Activated T-cell treated with anti-CD3 and anti-CD28 coated beads, Interleukin-2, amount 50 U/mL, for 24 hours (primary cell): ENCODE measurements at regions not wholly inside any gene's neighbourhood (a gene's known extent, or its start where the extent isn't known, plus 50 kb on each side); places are given as distances from the start of the nearest gene placed in this dataset.
"Not testable (repeated sequence)": the region's sequence is repeated elsewhere in the genome, so short reads cannot be mapped to it uniquely, and the experiment has no call there.

ENCODE experiments used
- DNase-seq: peaks from one replicate; pipeline ENCODE4 v3.0.0-alpha.2; 2020
- H3K27ac Mint-ChIP-seq: 2 replicates; pipeline ENCODE4 v1.8.0; 2020; ENCODE audit warnings: mild to moderate bottlenecking, mixed read lengths
- H3K27me3 Mint-ChIP-seq: 2 replicates; pipeline ENCODE4 v1.8.0; 2020; ENCODE audit warnings: mixed read lengths
- H3K36me3 Mint-ChIP-seq: 2 replicates; pipeline ENCODE4 v1.8.0; 2020; ENCODE audit warnings: low read depth, mixed read lengths
- H3K4me1 Mint-ChIP-seq: 2 replicates; pipeline ENCODE4 v1.8.0; 2020; ENCODE audit warnings: low read depth, mixed read lengths
- H3K4me3 Mint-ChIP-seq: 2 replicates; pipeline ENCODE4 v1.8.0; 2020; ENCODE audit warnings: mild to moderate bottlenecking, moderate library complexity, mixed read lengths
- H3K9me3 Mint-ChIP-seq: 2 replicates; pipeline ENCODE4 v1.8.0; 2020; ENCODE audit warnings: mixed read lengths

DNA sequence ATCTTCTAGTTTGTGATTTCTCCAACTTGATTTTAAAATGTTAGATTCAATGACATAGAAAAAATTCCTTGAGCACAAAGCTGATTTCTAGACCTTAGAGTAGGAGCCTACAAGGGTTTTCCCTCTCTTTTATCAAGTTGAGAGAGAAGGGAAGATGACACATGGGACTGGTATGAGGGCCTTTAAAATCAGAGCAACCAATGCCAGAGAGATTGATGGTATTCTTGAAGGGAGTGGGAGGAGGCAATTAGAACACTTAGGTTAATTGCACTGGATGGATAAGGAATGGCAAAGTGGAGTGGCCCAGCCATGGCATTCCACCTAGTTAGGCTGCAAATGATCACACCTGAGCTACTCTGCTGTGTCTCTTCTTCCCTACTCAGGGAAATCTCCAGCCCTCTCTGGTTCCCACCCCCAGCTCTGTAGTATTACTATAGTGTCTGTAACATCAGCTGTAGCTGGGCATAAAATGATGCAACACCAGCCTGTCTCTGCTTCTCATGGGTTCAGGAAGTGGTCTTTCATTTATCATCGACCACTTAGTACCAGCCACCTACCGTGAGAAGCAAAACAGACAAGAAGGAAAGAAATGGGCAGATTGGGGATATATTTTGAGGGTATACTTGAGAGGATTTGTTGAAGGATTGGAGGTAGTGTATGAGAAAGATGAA lies 333.6 kb downstream of the DLEU7 start:
- Mint-ChIP-seq H3K27ac (no peak overlapping the region), H3K4me3 (no peak overlapping the region), H3K9me3 (no peaks in the 10 kb centered on the region), H3K4me1 (no peaks in the 10 kb centered on the region), H3K27me3 (no peaks in the 10 kb centered on the region), H3K36me3 (no peaks in the 10 kb centered on the region)
- no peak for DNase-seq

DNA sequence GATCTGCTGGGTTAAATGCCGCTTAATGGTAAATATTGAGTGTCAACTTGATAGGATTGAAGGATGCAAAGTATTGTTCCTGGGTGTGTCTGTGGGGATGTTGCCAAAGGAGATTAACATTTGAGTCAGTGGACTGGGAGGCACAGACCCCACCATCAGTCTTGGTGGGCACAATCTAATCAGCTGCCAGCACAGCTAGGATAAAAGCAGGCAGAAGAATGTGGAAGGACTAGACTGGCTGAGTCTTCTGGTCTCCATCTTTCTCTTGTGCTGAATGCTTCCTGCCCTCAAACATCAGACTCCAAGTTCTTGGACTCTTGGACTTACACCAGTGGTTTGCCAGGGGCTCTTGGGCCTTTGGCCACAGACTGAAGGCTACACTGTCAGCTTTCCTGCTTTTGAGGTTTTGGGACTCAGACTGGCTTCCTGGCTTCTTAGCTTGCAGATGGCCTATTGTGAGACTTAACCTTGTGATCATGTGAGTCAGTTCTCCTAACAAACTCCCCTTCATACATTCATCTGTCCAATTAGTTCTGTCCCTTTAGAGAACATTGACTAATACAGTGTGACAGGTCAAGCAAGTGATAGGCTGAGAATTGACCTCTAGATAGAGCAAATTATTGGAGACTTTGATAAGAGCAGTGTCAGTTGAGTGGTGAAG lies 332.5 kb downstream of the DLEU7 start:
- H3K4me3 Mint-ChIP-seq, H3K27ac Mint-ChIP-seq, DNase-seq, H3K36me3 Mint-ChIP-seq, H3K9me3 Mint-ChIP-seq, H3K27me3 Mint-ChIP-seq, H3K4me1 Mint-ChIP-seq: not testable (repeated sequence)

DNA sequence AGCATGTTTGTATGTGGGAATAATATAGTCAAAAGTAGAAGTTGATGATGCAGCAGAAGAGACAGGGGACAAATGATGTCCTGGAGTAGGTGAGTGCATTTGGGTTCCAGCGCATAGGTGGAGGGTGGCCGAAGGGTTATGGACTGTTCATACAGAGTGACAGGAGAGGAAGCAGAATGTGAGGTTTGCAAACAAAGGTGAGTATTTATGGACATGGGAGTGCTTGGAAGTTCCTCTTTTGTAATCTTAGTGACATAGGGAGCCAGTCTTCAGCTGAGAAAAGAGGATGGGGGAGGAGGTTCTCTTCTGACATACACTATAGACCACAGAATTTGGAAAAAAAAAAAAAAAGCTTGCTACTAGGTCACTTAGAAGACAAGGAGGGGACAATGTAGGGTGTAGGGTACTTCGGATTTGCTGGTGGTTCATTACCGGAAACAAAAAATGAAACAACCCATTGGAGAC lies 331.6 kb downstream of the DLEU7 start:
- no peak overlapping the region for H3K27ac Mint-ChIP-seq
- H3K9me3 Mint-ChIP-seq = no peaks in the 10 kb centered on the region

DNA sequence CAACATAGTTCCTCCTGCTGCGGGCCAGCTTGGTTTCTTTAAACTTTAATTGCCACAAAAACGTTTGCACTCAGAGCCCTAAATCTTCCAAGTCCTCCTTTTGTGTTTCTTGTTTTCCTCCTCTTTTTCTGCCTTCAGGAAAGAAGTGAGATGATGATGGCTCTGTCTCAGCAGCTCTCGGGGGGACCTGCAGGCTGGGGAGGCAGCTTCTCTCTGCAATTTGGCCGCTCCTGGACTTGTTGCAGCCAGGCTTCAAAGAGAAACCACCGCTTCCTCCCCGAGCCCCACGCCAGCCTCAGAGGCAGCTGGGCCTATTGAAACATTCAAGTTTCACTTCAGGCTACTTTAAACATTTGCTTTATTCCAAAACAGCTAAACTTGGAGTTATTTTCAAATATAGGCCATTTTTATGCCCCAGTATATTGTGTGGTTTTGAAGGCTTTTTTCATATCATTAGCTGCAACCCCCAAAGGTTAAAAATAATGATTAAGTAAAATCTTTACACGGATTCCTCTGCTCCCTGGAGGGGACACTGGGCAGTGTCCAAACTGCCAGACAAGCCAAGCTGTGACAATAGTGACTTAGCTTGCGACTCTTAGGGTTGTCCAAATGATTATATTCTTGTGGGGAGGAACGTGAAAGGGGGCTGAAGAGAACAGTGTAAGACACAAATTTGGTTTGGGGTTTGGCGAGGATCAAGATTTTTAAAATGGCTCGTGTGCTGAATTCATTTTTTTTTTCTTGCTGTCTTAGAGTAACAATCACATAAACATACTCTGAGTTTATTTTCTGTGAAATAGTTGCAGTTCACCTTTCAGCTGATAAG lies 330.8 kb downstream of the DLEU7 start:
- Mint-ChIP-seq H3K27ac (no peak overlapping the region), H3K36me3 (no peaks in the 10 kb centered on the region), H3K27me3 (no peaks in the 10 kb centered on the region), H3K9me3 (no peaks in the 10 kb centered on the region), H3K4me1 (no peaks in the 10 kb centered on the region), H3K4me3 (no peak overlapping the region)
- DNase-seq = peak; percentile 45

More for the DNA sequence above, 331.6 kb downstream of the DLEU7 start:
- Mint-ChIP-seq H3K36me3 (no peaks in the 10 kb centered on the region), H3K4me3 (no peak overlapping the region), H3K27me3 (no peaks in the 10 kb centered on the region), H3K4me1 (no peaks in the 10 kb centered on the region)
- DNase-seq = no peak

DNA sequence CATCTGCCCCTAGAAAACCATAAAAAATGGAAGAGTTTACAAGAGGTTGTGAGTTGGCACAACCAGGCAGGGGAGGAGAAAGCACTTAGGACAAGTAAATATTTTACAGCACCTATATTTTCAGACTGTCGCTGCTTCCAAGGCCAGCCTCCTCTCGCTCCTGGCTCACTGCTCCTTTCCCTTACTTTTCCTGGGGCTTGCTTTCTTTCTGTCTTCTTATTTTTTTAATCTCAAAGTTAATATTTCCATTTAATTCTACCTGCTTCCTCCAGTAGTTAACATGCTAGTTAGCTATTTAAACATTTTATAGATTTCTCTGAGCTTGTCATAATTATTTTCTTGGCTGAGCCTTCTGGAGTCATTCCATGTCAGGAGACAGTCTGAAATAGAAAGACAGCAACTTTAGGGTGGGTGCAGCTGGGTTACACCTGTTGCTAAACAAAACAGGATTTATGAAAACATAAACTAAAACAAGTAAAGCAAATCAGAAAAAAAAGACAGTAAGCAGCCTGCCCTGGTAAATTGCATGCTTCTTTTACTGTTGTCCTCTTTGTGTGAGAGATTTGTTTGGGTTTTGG lies 330.1 kb downstream of the DLEU7 start:
- Mint-ChIP-seq H3K27ac (no peak overlapping the region), H3K36me3 (no peaks in the 10 kb centered on the region), H3K27me3 (no peaks in the 10 kb centered on the region), H3K4me1 (no peaks in the 10 kb centered on the region), H3K4me3 (no peak overlapping the region), H3K9me3 (no peaks in the 10 kb centered on the region)
- DNase-seq = no peak

DNA sequence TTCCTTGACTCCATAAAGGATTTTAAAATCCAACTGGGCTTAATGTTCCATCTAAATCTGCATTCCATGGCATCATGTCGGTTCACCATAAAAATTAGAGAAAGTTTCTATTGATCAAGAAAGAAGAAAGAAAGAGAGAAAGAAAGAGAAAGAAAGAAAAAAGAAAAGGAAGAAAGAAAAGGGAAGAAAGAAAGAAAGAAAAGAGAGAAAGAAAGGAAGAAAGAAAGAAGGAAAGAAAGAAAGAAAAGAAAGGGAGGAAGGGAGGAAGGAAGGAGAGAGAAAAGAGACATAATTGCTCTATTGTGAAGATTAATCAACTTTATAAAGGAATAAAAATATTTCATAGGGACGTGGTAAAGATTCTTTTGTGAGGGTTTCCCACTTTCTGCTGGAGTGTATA lies 329.2 kb downstream of the DLEU7 start:
- H3K27ac Mint-ChIP-seq = no peak overlapping the region
- DNase-seq = no peak
- H3K4me3 Mint-ChIP-seq = no peak overlapping the region
- peaks cover 4% of the 10 kb centered on the region for H3K4me1 Mint-ChIP-seq
- H3K36me3 Mint-ChIP-seq = no peaks in the 10 kb centered on the region
- no peaks in the 10 kb centered on the region for H3K27me3 Mint-ChIP-seq
- H3K9me3 Mint-ChIP-seq = no peaks in the 10 kb centered on the region

DNA sequence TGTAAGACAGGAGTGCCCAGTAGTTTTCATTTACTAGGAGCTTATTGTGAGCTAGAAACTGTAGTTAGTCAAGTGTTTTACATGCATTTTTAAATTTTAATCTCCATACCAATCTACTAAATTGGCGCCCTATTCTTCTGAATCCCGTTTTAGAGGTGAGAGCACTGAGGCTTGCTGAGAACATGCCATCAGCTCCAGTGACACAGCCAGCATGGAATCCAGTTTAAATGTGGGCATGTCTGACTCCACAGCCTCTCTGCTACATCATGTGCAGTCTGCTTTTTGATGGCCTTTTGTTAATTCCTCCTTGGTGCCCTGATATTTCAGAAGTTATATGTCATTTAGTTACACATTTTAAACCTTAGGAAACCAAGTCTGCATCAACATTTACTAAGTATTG lies 325.4 kb downstream of the DLEU7 start:
- Mint-ChIP-seq H3K36me3 (no peaks in the 10 kb centered on the region), H3K27ac (no peak overlapping the region)

GRCh38 chr13:50518781-50519201 lies 324.7 kb downstream of the DLEU7 start:
- Mint-ChIP-seq H3K4me1 (peaks cover 8% of the 10 kb centered on the region), H3K27ac (no peak overlapping the region), H3K4me3 (no peak overlapping the region), H3K9me3 (no peaks in the 10 kb centered on the region), H3K36me3 (no peaks in the 10 kb centered on the region), H3K27me3 (no peaks in the 10 kb centered on the region)
- no peak for DNase-seq

More for the DNA sequence above, 325.4 kb downstream of the DLEU7 start:
- Mint-ChIP-seq H3K27me3 (no peaks in the 10 kb centered on the region), H3K4me3 (no peak overlapping the region), H3K9me3 (no peaks in the 10 kb centered on the region), H3K4me1 (peaks cover 8% of the 10 kb centered on the region)
- no peak for DNase-seq

GRCh38 chr13:50519866-50520265 lies 323.6 kb downstream of the DLEU7 start:
- Mint-ChIP-seq H3K4me1 (peaks cover 8% of the 10 kb centered on the region), H3K9me3 (no peaks in the 10 kb centered on the region), H3K4me3 (no peak overlapping the region), H3K36me3 (no peaks in the 10 kb centered on the region), H3K27me3 (no peaks in the 10 kb centered on the region), H3K27ac (no peak overlapping the region)
- no peak for DNase-seq

DNA sequence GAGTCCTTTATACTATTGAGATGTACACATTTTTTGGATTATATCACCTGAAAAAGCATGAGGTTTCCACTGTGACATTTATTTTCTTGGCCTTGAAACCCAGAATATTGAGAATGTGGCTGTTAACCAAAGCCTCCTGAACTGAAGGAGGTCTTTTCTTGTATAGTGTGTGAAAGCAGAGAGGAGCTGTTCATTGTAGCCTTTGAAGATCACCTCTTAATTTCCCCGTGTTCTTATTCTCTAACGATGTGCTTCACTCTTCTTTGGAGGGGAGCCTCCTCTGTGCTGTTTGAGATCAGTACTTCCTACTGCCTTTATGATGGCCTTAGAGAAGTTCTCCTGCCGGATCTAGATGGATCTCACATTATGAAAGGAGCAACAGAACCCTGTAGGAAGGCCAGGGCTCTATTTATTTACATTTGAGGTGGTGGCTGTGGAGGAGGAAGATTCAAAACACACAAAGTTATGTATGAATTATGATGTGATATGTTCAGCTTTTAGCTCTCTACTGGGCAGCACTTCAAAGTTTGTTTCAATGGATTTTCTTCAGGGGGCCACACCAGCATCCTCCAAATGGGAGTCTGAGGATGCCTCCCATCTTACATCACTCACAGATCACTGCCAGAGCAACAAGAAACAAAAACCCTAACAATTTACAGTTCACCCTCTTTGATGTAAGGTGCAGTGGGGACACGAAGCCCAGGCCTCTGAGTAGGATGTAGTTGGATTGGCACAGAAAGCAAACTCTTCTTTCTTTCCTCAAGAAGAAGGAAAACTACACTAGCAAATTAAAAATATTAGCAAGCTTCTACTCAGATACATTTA lies 322.3 kb downstream of the DLEU7 start:
- no peak overlapping the region for H3K4me3 Mint-ChIP-seq
- H3K27ac Mint-ChIP-seq = no peak overlapping the region

GRCh38 chr13:50521831-50522149 lies 321.7 kb downstream of the DLEU7 start:
- Mint-ChIP-seq H3K4me3 (no peak overlapping the region), H3K36me3 (no peaks in the 10 kb centered on the region), H3K9me3 (no peaks in the 10 kb centered on the region), H3K4me1 (peaks cover 10% of the 10 kb centered on the region), H3K27ac (no peak overlapping the region), H3K27me3 (no peaks in the 10 kb centered on the region)
- no peak for DNase-seq

More for the DNA sequence above, 322.3 kb downstream of the DLEU7 start:
- DNase-seq = no peak
- no peaks in the 10 kb centered on the region for H3K9me3 Mint-ChIP-seq
- H3K4me1 Mint-ChIP-seq = peaks cover 8% of the 10 kb centered on the region
- no peaks in the 10 kb centered on the region for H3K27me3 Mint-ChIP-seq
- no peaks in the 10 kb centered on the region for H3K36me3 Mint-ChIP-seq

GRCh38 chr13:50522506-50522905 lies 321.0 kb downstream of the DLEU7 start:
- Mint-ChIP-seq H3K27me3 (no peaks in the 10 kb centered on the region), H3K27ac (no peak overlapping the region), H3K9me3 (no peaks in the 10 kb centered on the region), H3K4me1 (peaks cover 16% of the 10 kb centered on the region), H3K36me3 (no peaks in the 10 kb centered on the region), H3K4me3 (no peak overlapping the region)
- no peak for DNase-seq

- Mint-ChIP-seq H3K9me3 (no peaks in the 10 kb centered on the region), H3K27me3 (no peaks in the 10 kb centered on the region), H3K4me3 (no peak overlapping the region), H3K4me1 (peaks cover 24% of the 10 kb centered on the region), H3K36me3 (no peaks in the 10 kb centered on the region), H3K27ac (no peak overlapping the region)
- no peak for DNase-seq
Observed at GRCh38 chr13:50523307-50523706, 320.2 kb downstream of the DLEU7 start.

DNA sequence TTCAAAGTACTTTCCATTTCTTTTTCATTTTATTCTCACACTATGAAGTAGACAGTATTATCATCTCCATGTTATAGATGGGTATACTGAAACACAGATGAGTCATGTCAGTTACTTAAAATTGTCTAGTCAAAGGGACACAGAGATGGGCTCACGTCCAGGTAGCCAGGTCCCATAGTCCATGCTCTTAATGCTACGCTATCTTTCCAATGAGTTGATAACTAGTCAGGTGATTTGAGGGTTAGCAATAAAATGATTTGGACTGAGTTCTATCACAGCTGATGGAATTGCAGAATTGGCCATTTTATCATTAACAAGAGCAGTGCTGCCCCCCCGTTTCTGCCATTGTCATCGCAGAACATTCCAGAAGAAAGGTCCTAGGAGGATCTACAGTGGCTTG lies 318.9 kb downstream of the DLEU7 start:
- no peak for DNase-seq
- no peaks in the 10 kb centered on the region for H3K36me3 Mint-ChIP-seq
- no peak overlapping the region for H3K4me3 Mint-ChIP-seq
- H3K27ac Mint-ChIP-seq = no peak overlapping the region
- H3K4me1 Mint-ChIP-seq = peaks cover 29% of the 10 kb centered on the region
- H3K27me3 Mint-ChIP-seq = no peaks in the 10 kb centered on the region
- H3K9me3 Mint-ChIP-seq = no peaks in the 10 kb centered on the region
